ENCODE measurements at regions not wholly inside any gene's neighbourhood (a gene's known extent, or its start where the extent isn't known, plus 50 kb on each side); places are given as distances from the start of the nearest gene placed in this dataset.

GRCh38 chr10:31683682-31684081, 244.9 kb downstream of the ARHGAP12 start:
- DNase-seq (ENCODE audit: low read depth in 1 of 2, low spot score in 1 of 2) = no peak
- H3K4me3 ChIP-seq = no peak overlapping the region
- no peak overlapping the region for H3K27ac ChIP-seq
- H3K36me3 ChIP-seq = no peaks in the 10 kb centered on the region
- no peaks in the 10 kb centered on the region for H3K27me3 ChIP-seq
- no peaks in the 10 kb centered on the region for H3K9me3 ChIP-seq (ENCODE audit: low read depth)
- no peaks in the 10 kb centered on the region for H3K4me1 ChIP-seq (ENCODE audit: low read depth)
- TF ChIP-seq CTCF (IDR thresholded peaks at IDR 0.05; ENCODE audit: low read depth, low read length) = no peak

- H3K9me3 ChIP-seq (ENCODE audit: low read depth) = no peaks in the 10 kb centered on the region
- no peaks in the 10 kb centered on the region for H3K36me3 ChIP-seq
- no peaks in the 10 kb centered on the region for H3K27me3 ChIP-seq
- no peak for DNase-seq (ENCODE audit: low read depth in 1 of 2, low spot score in 1 of 2)
- no peak overlapping the region for H3K4me3 ChIP-seq
- H3K4me1 ChIP-seq (ENCODE audit: low read depth) = no peaks in the 10 kb centered on the region
- H3K27ac ChIP-seq = no peak overlapping the region
- TF ChIP-seq CTCF (IDR thresholded peaks at IDR 0.05; ENCODE audit: low read depth, low read length) = no peak
Observed at GRCh38 chr10:31679936-31680335, 248.7 kb downstream of the ARHGAP12 start.

GRCh38 chr10:31678575-31679516, 249.8 kb downstream of the ARHGAP12 start:
- no peaks in the 10 kb centered on the region for H3K9me3 ChIP-seq (ENCODE audit: low read depth)
- H3K27ac ChIP-seq = no peak overlapping the region
- no peak for DNase-seq (ENCODE audit: low read depth in 1 of 2, low spot score in 1 of 2)
- no peaks in the 10 kb centered on the region for H3K4me1 ChIP-seq (ENCODE audit: low read depth)
- H3K36me3 ChIP-seq = no peaks in the 10 kb centered on the region
- H3K27me3 ChIP-seq = no peaks in the 10 kb centered on the region
- no peak overlapping the region for H3K4me3 ChIP-seq
- TF ChIP-seq CTCF (IDR thresholded peaks at IDR 0.05; ENCODE audit: low read depth, low read length) = no peak

GRCh38 chr10:31678139-31678536, 250.5 kb downstream of the ARHGAP12 start:
- no peak overlapping the region for H3K4me3 ChIP-seq
- no peaks in the 10 kb centered on the region for H3K27me3 ChIP-seq
- TF ChIP-seq CTCF (IDR thresholded peaks at IDR 0.05; ENCODE audit: low read depth, low read length) = no peak
- H3K27ac ChIP-seq = no peak overlapping the region
- DNase-seq (ENCODE audit: low read depth in 1 of 2, low spot score in 1 of 2) = no peak
- H3K9me3 ChIP-seq (ENCODE audit: low read depth) = no peaks in the 10 kb centered on the region
- H3K4me1 ChIP-seq (ENCODE audit: low read depth) = no peaks in the 10 kb centered on the region
- no peaks in the 10 kb centered on the region for H3K36me3 ChIP-seq

- no peak overlapping the region for H3K4me3 ChIP-seq
- no peak overlapping the region for H3K27ac ChIP-seq
- no peaks in the 10 kb centered on the region for H3K4me1 ChIP-seq (ENCODE audit: low read depth)
- no peaks in the 10 kb centered on the region for H3K27me3 ChIP-seq
- H3K36me3 ChIP-seq = no peaks in the 10 kb centered on the region
- DNase-seq (ENCODE audit: low read depth in 1 of 2, low spot score in 1 of 2) = no peak
- no peaks in the 10 kb centered on the region for H3K9me3 ChIP-seq (ENCODE audit: low read depth)
- TF ChIP-seq CTCF (IDR thresholded peaks at IDR 0.05; ENCODE audit: low read depth, low read length) = no peak
Observed at GRCh38 chr10:31677195-31678138, 251.2 kb downstream of the ARHGAP12 start.

All from cardiac muscle cell (in vitro differentiated cells and primary cell).